ENCODE measurements at regions not wholly inside any gene's neighbourhood (a gene's known extent, or its start where the extent isn't known, plus 50 kb on each side); places are given as distances from the start of the nearest gene placed in this dataset.

DNA sequence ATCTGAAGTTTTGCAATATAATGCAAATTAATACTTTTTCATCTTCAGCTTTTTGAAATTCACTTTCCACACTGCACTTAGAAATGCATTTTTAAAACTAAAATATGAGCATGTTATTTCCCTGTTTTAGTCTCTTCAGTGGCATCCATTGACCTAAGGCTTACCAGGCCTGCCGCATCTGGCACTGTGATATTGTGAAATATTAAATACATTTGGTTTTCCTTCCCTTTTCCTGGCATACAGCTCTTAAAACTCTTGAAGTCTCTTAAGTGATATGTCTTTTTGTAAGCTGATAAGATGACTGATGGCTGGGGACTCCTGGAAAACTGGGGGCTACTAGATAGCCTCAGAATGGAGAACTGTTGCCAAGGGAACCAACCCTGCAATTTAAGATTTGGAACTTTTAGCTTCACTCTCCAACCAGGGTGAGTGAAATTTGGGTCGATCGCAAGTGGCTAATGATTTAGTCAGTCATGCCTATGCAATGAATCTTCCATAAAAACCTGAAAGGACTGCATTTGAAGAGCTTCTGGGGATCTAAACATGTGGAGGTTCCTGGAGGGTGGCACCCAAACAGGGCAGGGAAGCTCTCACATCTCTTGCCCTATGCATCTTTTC, 75.5 kb upstream of the PDC start:
- no peak for TF ChIP-seq CTCF (IDR thresholded peaks at IDR 0.05; ENCODE audit: insufficient read depth, low read length, poor library complexity, severe bottlenecking)
- Histone ChIP-seq H3K27me3 (ENCODE audit: low read length) (no peaks in the 10 kb centered on the region), H3K9me2 (replicated peaks; ENCODE audit: insufficient read depth, low read length) (no peaks in the 10 kb centered on the region), H4K20me1 (ENCODE audit: low read depth, low read length) (no peaks in the 10 kb centered on the region), H3K4me3 (ENCODE audit: insufficient read depth, low read length, poor library complexity, severe bottlenecking) (no peak overlapping the region), H3K79me2 (ENCODE audit: insufficient read depth, low read length) (no peaks in the 10 kb centered on the region), H3K9ac (ENCODE audit: low read length) (no peak overlapping the region), H3K9me3 (ENCODE audit: insufficient read depth, low read length) (no peaks in the 10 kb centered on the region), H2AFZ (ENCODE audit: low read depth, low read length, severe bottlenecking) (no peak overlapping the region), H3K4me2 (ENCODE audit: low read depth, low read length, poor library complexity, severe bottlenecking) (no peak overlapping the region), H3K36me3 (ENCODE audit: low read length) (no peaks in the 10 kb centered on the region), H3F3A (ENCODE audit: insufficient read depth) (no peaks in the 10 kb centered on the region), H3K27ac (ENCODE audit: low read depth, low read length) (no peak overlapping the region)

- Histone ChIP-seq H4K20me1 (ENCODE audit: low read depth, low read length) (no peaks in the 10 kb centered on the region), H3K27me3 (ENCODE audit: low read length) (no peaks in the 10 kb centered on the region), H3K9ac (ENCODE audit: low read length) (no peak overlapping the region), H3K79me2 (ENCODE audit: insufficient read depth, low read length) (no peaks in the 10 kb centered on the region), H3K27ac (ENCODE audit: low read depth, low read length) (no peak overlapping the region), H3K9me2 (replicated peaks; ENCODE audit: insufficient read depth, low read length) (no peaks in the 10 kb centered on the region), H3K4me2 (ENCODE audit: low read depth, low read length, poor library complexity, severe bottlenecking) (no peak overlapping the region), H3K4me3 (ENCODE audit: insufficient read depth, low read length, poor library complexity, severe bottlenecking) (no peak overlapping the region), H2AFZ (ENCODE audit: low read depth, low read length, severe bottlenecking) (no peak overlapping the region), H3K9me3 (ENCODE audit: insufficient read depth, low read length) (no peaks in the 10 kb centered on the region), H3F3A (ENCODE audit: insufficient read depth) (no peaks in the 10 kb centered on the region), H3K36me3 (ENCODE audit: low read length) (no peaks in the 10 kb centered on the region)
- no peak for TF ChIP-seq CTCF (IDR thresholded peaks at IDR 0.05; ENCODE audit: insufficient read depth, low read length, poor library complexity, severe bottlenecking)
- TF ChIP-seq EZH2phosphoT487 (conservative IDR thresholded peaks at IDR 0.05; ENCODE audit: low read length) = no peak
These were observed 74.6 kb upstream of the PDC start for GRCh38 chr1:186535388-186536133.

- Histone ChIP-seq H3F3A (ENCODE audit: insufficient read depth) (no peaks in the 10 kb centered on the region), H3K4me3 (ENCODE audit: insufficient read depth, low read length, poor library complexity, severe bottlenecking) (no peak overlapping the region), H3K9ac (ENCODE audit: low read length) (no peak overlapping the region), H3K4me2 (ENCODE audit: low read depth, low read length, poor library complexity, severe bottlenecking) (no peak overlapping the region), H2AFZ (ENCODE audit: low read depth, low read length, severe bottlenecking) (no peak overlapping the region), H3K27me3 (ENCODE audit: low read length) (no peaks in the 10 kb centered on the region), H3K79me2 (ENCODE audit: insufficient read depth, low read length) (no peaks in the 10 kb centered on the region), H3K9me2 (replicated peaks; ENCODE audit: insufficient read depth, low read length) (no peaks in the 10 kb centered on the region), H3K27ac (ENCODE audit: low read depth, low read length) (no peak overlapping the region), H3K9me3 (ENCODE audit: insufficient read depth, low read length) (no peaks in the 10 kb centered on the region), H3K36me3 (ENCODE audit: low read length) (no peaks in the 10 kb centered on the region), H4K20me1 (ENCODE audit: low read depth, low read length) (no peaks in the 10 kb centered on the region)
- no peak for TF ChIP-seq CTCF (IDR thresholded peaks at IDR 0.05; ENCODE audit: insufficient read depth, low read length, poor library complexity, severe bottlenecking)
- no peak for TF ChIP-seq EZH2phosphoT487 (conservative IDR thresholded peaks at IDR 0.05; ENCODE audit: low read length)
These were observed 73.5 kb upstream of the PDC start for GRCh38 chr1:186534401-186534800.
